ENCODE measurements at regions not wholly inside any gene's neighbourhood (a gene's known extent, or its start where the extent isn't known, plus 50 kb on each side); places are given as distances from the start of the nearest gene placed in this dataset.

- no peak for DNase-seq (ENCODE audit: low read depth)
These were observed 239.8 kb upstream of the MYT1L start for GRCh38 chr2:2570871-2571270.

GRCh38 chr2:2570360-2570759 is 239.3 kb upstream of the MYT1L start:
- DNase-seq (ENCODE audit: low read depth): no peak

- no peak for DNase-seq (ENCODE audit: low read depth)
These were observed 238.8 kb upstream of the MYT1L start for GRCh38 chr2:2569836-2570235.

GRCh38 chr2:2569306-2569705 is 238.2 kb upstream of the MYT1L start:
- DNase-seq (ENCODE audit: low read depth): no peak

- no peak for DNase-seq (ENCODE audit: low read depth)
These were observed 237.3 kb upstream of the MYT1L start for GRCh38 chr2:2568411-2568810.

GRCh38 chr2:2567776-2568175 is 236.7 kb upstream of the MYT1L start:
- DNase-seq (ENCODE audit: low read depth): no peak

- DNase-seq (ENCODE audit: low read depth): no peak
These were observed 235.6 kb upstream of the MYT1L start for GRCh38 chr2:2566396-2567323.

- no peak for DNase-seq (ENCODE audit: low read depth)
These were observed 234.6 kb upstream of the MYT1L start for GRCh38 chr2:2565671-2566070.

- DNase-seq (ENCODE audit: low read depth): no peak
These were observed 233.4 kb upstream of the MYT1L start for GRCh38 chr2:2564300-2565078.

- DNase-seq (ENCODE audit: low read depth): no peak
These were observed 232.3 kb upstream of the MYT1L start for GRCh38 chr2:2563309-2563860.

GRCh38 chr2:2562867-2563266 is 231.8 kb upstream of the MYT1L start:
- DNase-seq (ENCODE audit: low read depth): no peak

- DNase-seq (ENCODE audit: low read depth): no peak
These were observed 230.4 kb upstream of the MYT1L start for GRCh38 chr2:2561346-2562095.

GRCh38 chr2:2560374-2561015 is 229.4 kb upstream of the MYT1L start:
- DNase-seq (ENCODE audit: low read depth): no peak

GRCh38 chr2:2558476-2558875 is 227.4 kb upstream of the MYT1L start:
- DNase-seq (ENCODE audit: low read depth): no peak

GRCh38 chr2:2557475-2557874 is 226.4 kb upstream of the MYT1L start:
- no peak for DNase-seq (ENCODE audit: low read depth)

GRCh38 chr2:2550856-2551255 is 219.8 kb upstream of the MYT1L start:
- no peak for DNase-seq (ENCODE audit: low read depth)

GRCh38 chr2:2547911-2548310 is 216.8 kb upstream of the MYT1L start:
- no peak for DNase-seq (ENCODE audit: low read depth)

- no peak for DNase-seq (ENCODE audit: low read depth)
These were observed 216.4 kb upstream of the MYT1L start for GRCh38 chr2:2547451-2547850.

- no peak for DNase-seq (ENCODE audit: low read depth)
These were observed 215.0 kb upstream of the MYT1L start for GRCh38 chr2:2546046-2546445.

- no peak for DNase-seq (ENCODE audit: low read depth)
These were observed 212.0 kb upstream of the MYT1L start for GRCh38 chr2:2542966-2543611.

- no peak for DNase-seq (ENCODE audit: low read depth)
These were observed 211.2 kb upstream of the MYT1L start for GRCh38 chr2:2542316-2542715.

All from T-helper 22 cell (primary cell).